ENCODE measurements at regions not wholly inside any gene's neighbourhood (a gene's known extent, or its start where the extent isn't known, plus 50 kb on each side); places are given as distances from the start of the nearest gene placed in this dataset.

GRCh38 chr22:27650985-27651384 lies 150.6 kb downstream of the MN1 start:
- DNase-seq = no peak

- DNase-seq = no peak
Measured at GRCh38 chr22:27651486-27651885, 150.1 kb downstream of the MN1 start.

- no peak for DNase-seq
Measured at GRCh38 chr22:27654546-27655445, 146.8 kb downstream of the MN1 start.

- DNase-seq = no peak
Measured at GRCh38 chr22:27655582-27656185, 145.9 kb downstream of the MN1 start.

- DNase-seq = no peak
Measured at GRCh38 chr22:27656970-27657369, 144.6 kb downstream of the MN1 start.

- no peak for DNase-seq
Measured at GRCh38 chr22:27660306-27660705, 141.2 kb downstream of the MN1 start.

- peak; percentile 65 to 72 (median 69) for DNase-seq
Measured at GRCh38 chr22:27662359-27663301, 138.9 kb downstream of the MN1 start.

- DNase-seq = no peak
Measured at GRCh38 chr22:27663812-27664211, 137.7 kb downstream of the MN1 start.

GRCh38 chr22:27666272-27666997 lies 135.1 kb downstream of the MN1 start:
- no peak for DNase-seq

- no peak for DNase-seq
Measured at GRCh38 chr22:27667121-27667843, 134.3 kb downstream of the MN1 start.

GRCh38 chr22:27668828-27669797 lies 132.4 kb downstream of the MN1 start:
- peak; percentile 71 to 79 (median 73) for DNase-seq

GRCh38 chr22:27669798-27670599 lies 131.6 kb downstream of the MN1 start:
- no peak for DNase-seq

- DNase-seq = peak in 1 of 3 donors; percentile 55
Measured at GRCh38 chr22:27670701-27671412, 130.7 kb downstream of the MN1 start.

GRCh38 chr22:27671413-27671935 lies 130.1 kb downstream of the MN1 start:
- no peak for DNase-seq

- no peak for DNase-seq
Measured at GRCh38 chr22:27672721-27673418, 128.7 kb downstream of the MN1 start.

GRCh38 chr22:27673839-27674238 lies 127.7 kb downstream of the MN1 start:
- DNase-seq = no peak

All from muscle of back (tissue), 3 donors.